Heart left ventricle (tissue), 13 donors: ENCODE measurements at regions not wholly inside any gene's neighbourhood (a gene's known extent, or its start where the extent isn't known, plus 50 kb on each side); places are given as distances from the start of the nearest gene placed in this dataset.

Source experiments
- POLR2A ChIP-seq, 2 donors: fragments of 450-650 bp; IDR thresholded peaks; one replicate each; pipeline ENCODE4 v1.6.1; 2017; ENCODE audit warnings: antibody characterized with exemption in 2 of 2, mild to moderate bottlenecking in 2 of 2, moderate library complexity in 2 of 2
- TF ChIP-seq, protein P1 (sequence below), 12 donors: fragments of 200-600 bp; sonication (generic) in 4 of 12; IDR thresholded peaks; one replicate each; pipeline versions ENCODE4 v1.5.0 to v1.8.0; 2018 to 2022; ENCODE audit warnings: antibody characterized with exemption in 12 of 12, mild to moderate bottlenecking in 5 of 12
- donor health status: ischemic (EF 13 %, LVEDD 7.1; RV severe dilation, severe dysfunction).
- donor health status: DM: no; HTN: yes; CAD: no.
- donor health status: DM: no; HTN: no; CAD: no.
- donor health status: ischemic (EF 25% LVEDD 6.9; RV normal size, moderate dysfunction).
- donor health status: ischemic (EF 25% LVEDD 5.7; RV mildly dilated, moderate dysfunction).
- donor health status: ischemic (EF 35%, LVEDD 5.7; RV mildly dilated, moderate dysfunction).
- donor health status: nonischemic (EF 11% LVEDD 7.7; RV severe dilation, severe dysfunction).
- donor health status: DM: yes; HTN: yes; CAD: no.
- donor health status: PGD.
- donor health status: ischemic (EF 29% LVEDD 5.4; RV normal size, mild dysfunction).
- donor health status: nonischemic (EF 23%, LVEDD 6.1; RV moderate dilation, normal function).

DNA sequence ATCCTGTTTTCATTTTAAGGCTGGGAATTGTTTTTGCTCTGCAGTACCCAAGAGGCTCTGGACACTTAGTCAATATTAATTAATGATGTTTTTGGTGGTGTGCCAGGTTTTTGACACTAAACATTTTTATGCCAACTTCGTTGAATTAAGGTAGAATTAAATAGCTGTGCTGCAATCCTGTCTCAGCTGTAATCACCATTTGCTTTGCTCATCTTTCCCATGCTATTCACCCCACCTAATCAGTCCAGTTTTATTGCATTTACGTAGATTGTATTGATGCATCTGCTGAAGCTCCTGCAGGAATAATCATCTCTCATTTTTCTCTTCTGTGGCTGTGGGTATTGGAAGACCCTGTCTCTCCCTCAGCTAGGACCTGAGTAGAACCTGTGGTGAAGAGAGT lies 52.6 kb upstream of the TRUB1 start:
- TF ChIP-seq, protein P1, sequence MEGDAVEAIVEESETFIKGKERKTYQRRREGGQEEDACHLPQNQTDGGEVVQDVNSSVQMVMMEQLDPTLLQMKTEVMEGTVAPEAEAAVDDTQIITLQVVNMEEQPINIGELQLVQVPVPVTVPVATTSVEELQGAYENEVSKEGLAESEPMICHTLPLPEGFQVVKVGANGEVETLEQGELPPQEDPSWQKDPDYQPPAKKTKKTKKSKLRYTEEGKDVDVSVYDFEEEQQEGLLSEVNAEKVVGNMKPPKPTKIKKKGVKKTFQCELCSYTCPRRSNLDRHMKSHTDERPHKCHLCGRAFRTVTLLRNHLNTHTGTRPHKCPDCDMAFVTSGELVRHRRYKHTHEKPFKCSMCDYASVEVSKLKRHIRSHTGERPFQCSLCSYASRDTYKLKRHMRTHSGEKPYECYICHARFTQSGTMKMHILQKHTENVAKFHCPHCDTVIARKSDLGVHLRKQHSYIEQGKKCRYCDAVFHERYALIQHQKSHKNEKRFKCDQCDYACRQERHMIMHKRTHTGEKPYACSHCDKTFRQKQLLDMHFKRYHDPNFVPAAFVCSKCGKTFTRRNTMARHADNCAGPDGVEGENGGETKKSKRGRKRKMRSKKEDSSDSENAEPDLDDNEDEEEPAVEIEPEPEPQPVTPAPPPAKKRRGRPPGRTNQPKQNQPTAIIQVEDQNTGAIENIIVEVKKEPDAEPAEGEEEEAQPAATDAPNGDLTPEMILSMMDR (IDR thresholded peaks at IDR 0.05): no peak
- TF ChIP-seq POLR2A (IDR thresholded peaks at IDR 0.05): no peak
